Fibroblast of mammary gland (primary cell): ENCODE measurements at regions not wholly inside any gene's neighbourhood (a gene's known extent, or its start where the extent isn't known, plus 50 kb on each side); places are given as distances from the start of the nearest gene placed in this dataset.

Experiments
- DNase-seq: peaks from one replicate; pipeline ENCODE4 v3.0.0-alpha.2; 2010; ENCODE audit warnings: low read depth
- H3K4me3 ChIP-seq: 2 replicates; pipeline ENCODE4 v1.5.1; 2011; ENCODE audit warnings: low read depth, mild to moderate bottlenecking, low read length, moderate library complexity; ENCODE audit not compliant: control insufficient read depth
- CTCF ChIP-seq: conservative IDR thresholded peaks from 2 replicates; pipeline ENCODE4 v1.5.1; 2011; ENCODE audit warnings: low read depth, low read length, inconsistent platforms; ENCODE audit not compliant: control insufficient read depth, insufficient read depth

- TF ChIP-seq CTCF = no peak
- no peak overlapping the region for H3K4me3 ChIP-seq
- DNase-seq = no peak
Observed at GRCh38 chr18:51921862-51922261, 418.1 kb upstream of the DCC start.

- H3K4me3 ChIP-seq = no peak overlapping the region
- no peak for DNase-seq
- no peak for TF ChIP-seq CTCF
Observed at GRCh38 chr18:51933903-51934302, 406.1 kb upstream of the DCC start.

GRCh38 chr18:51936115-51936514 is 403.9 kb upstream of the DCC start:
- no peak for DNase-seq
- TF ChIP-seq CTCF = no peak
- H3K4me3 ChIP-seq = no peak overlapping the region

GRCh38 chr18:51941999-51942398 is 398.0 kb upstream of the DCC start:
- no peak overlapping the region for H3K4me3 ChIP-seq
- no peak for DNase-seq
- TF ChIP-seq CTCF = no peak

GRCh38 chr18:51943281-51943680 is 396.7 kb upstream of the DCC start:
- no peak for DNase-seq
- no peak overlapping the region for H3K4me3 ChIP-seq
- TF ChIP-seq CTCF = no peak

GRCh38 chr18:51946946-51947345 is 393.1 kb upstream of the DCC start:
- TF ChIP-seq CTCF = no peak
- no peak for DNase-seq
- no peak overlapping the region for H3K4me3 ChIP-seq

GRCh38 chr18:51952844-51953243 is 387.2 kb upstream of the DCC start:
- no peak for TF ChIP-seq CTCF
- DNase-seq = no peak
- H3K4me3 ChIP-seq = no peak overlapping the region
